Thymus (tissue), 11 donors: ENCODE measurements at regions not wholly inside any gene's neighbourhood (a gene's known extent, or its start where the extent isn't known, plus 50 kb on each side); places are given as distances from the start of the nearest gene placed in this dataset.
"Not testable (repeated sequence)": the region's sequence is repeated elsewhere in the genome, so short reads cannot be mapped to it uniquely, and the experiment has no call there.

Experiments used
- DNase-seq, 9 donors: peaks; one replicate each; pipeline ENCODE4 v3.0.0-alpha.2; 2013; ENCODE audit warnings: low spot score in 9 of 9, low read depth in 6 of 9, missing footprints in 1 of 9
- H3K27ac ChIP-seq, 2 donors: one replicate each; pipeline ENCODE4 v1.5.1; 2013; ENCODE audit warnings: control low read depth in 1 of 2, low read depth in 1 of 2, low read length in 1 of 2, mild to moderate bottlenecking in 1 of 2, moderate library complexity in 1 of 2
- H3K27me3 ChIP-seq, 2 donors: one replicate each; pipeline ENCODE4 v1.5.1; 2013; ENCODE audit warnings: low read length in 1 of 2; ENCODE audit not compliant: control insufficient read depth in 2 of 2, insufficient read depth in 1 of 2
- H3K36me3 ChIP-seq, 2 donors: one replicate each; pipeline ENCODE4 v1.5.1; 2013; ENCODE audit warnings: low read length in 1 of 2, mild to moderate bottlenecking in 1 of 2, moderate library complexity in 1 of 2; ENCODE audit not compliant: control insufficient read depth in 2 of 2, insufficient read depth in 2 of 2
- H3K4me1 ChIP-seq, 2 donors: one replicate each; pipeline ENCODE4 v1.5.1; 2013; ENCODE audit warnings: low read length in 2 of 2; ENCODE audit not compliant: control insufficient read depth in 2 of 2, insufficient read depth in 2 of 2
- H3K4me3 ChIP-seq, 2 donors: one replicate each; pipeline ENCODE4 v1.5.1; 2013; ENCODE audit warnings: low read length in 2 of 2, control low read depth in 1 of 2, mild to moderate bottlenecking in 1 of 2
- H3K9me3 ChIP-seq, 2 donors: one replicate each; pipeline ENCODE4 v1.5.1; 2013; ENCODE audit warnings: low read length in 1 of 2, mild to moderate bottlenecking in 1 of 2; ENCODE audit not compliant: control insufficient read depth in 2 of 2, insufficient read depth in 1 of 2
- WGBS: extraction: QIAGEN DNeasy Blood & Tissue Kit; methylation state at CpG from one replicate; pipeline ENCODE4 v1.1.7; 2013; 5-methylcytosine and 5-hydroxymethylcytosine counted together
- donor health status: healthy.

- no peak for DNase-seq
- H3K36me3 ChIP-seq, result no peaks in the 10 kb centered on the region
Measured at GRCh38 chr15:26224266-26224665, 361.1 kb upstream of the ATP10A start.

DNA sequence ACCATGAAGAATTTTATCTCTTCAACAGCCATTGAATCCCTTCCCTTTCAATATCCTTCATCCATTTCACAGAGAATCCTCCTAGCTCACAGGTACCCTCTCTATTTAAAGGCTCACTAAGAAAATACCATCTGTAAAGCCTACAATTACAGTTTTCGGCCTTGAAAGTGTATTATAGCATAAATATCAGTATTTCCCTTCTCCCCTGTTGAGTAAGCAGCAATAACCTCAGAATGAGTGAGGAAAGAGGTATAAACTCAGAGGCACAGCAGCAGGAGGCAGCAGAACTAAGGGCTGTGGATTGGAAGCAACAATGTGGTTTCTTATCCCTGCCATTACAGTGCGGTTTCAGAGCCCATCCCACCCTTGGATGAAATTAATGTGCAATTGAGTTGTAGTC lies 360.6 kb upstream of the ATP10A start:
- no peak overlapping the region for H3K4me3 ChIP-seq
- no peaks in the 10 kb centered on the region for H3K4me1 ChIP-seq
- H3K27me3 ChIP-seq, result no peaks in the 10 kb centered on the region
- DNase-seq, result no peak
- 89% methylated on average over 2 of the region's 2 CpGs for WGBS
- no peak overlapping the region for H3K27ac ChIP-seq
- peaks cover 2 to 4% of the 10 kb centered on the region in 2 donors for H3K9me3 ChIP-seq
- no peaks in the 10 kb centered on the region for H3K36me3 ChIP-seq

More at GRCh38 chr15:26224266-26224665, 361.1 kb upstream of the ATP10A start:
- 95% methylated on average over 2 of the region's 2 CpGs for WGBS
- H3K27ac ChIP-seq, result no peak overlapping the region
- no peaks in the 10 kb centered on the region for H3K4me1 ChIP-seq
- peaks cover 2 to 4% of the 10 kb centered on the region in 2 donors for H3K9me3 ChIP-seq
- no peaks in the 10 kb centered on the region for H3K27me3 ChIP-seq
- no peak overlapping the region for H3K4me3 ChIP-seq

GRCh38 chr15:26222781-26223180 lies 359.7 kb upstream of the ATP10A start:
- no peaks in the 10 kb centered on the region for H3K27me3 ChIP-seq
- 76% methylated on average over 3 of the region's 3 CpGs for WGBS
- peaks cover 1 to 4% of the 10 kb centered on the region in 2 donors for H3K9me3 ChIP-seq
- no peak for DNase-seq
- no peaks in the 10 kb centered on the region for H3K36me3 ChIP-seq
- no peak overlapping the region for H3K4me3 ChIP-seq
- no peaks in the 10 kb centered on the region for H3K4me1 ChIP-seq
- no peak overlapping the region for H3K27ac ChIP-seq

GRCh38 chr15:26217043-26217442 lies 353.9 kb upstream of the ATP10A start:
- not testable (repeated sequence) for H3K27ac ChIP-seq, H3K4me1 ChIP-seq
- WGBS, result 95% methylated on average over 2 of the region's 2 CpGs

GRCh38 chr15:26214290-26214689 lies 351.2 kb upstream of the ATP10A start:
- H3K4me3 ChIP-seq, result no peak overlapping the region
- H3K9me3 ChIP-seq, result peaks cover 0 to 1% of the 10 kb centered on the region in 2 donors
- 80% methylated on average over 3 of the region's 3 CpGs for WGBS
- H3K36me3 ChIP-seq, result no peaks in the 10 kb centered on the region
- DNase-seq, result no peak
- H3K4me1 ChIP-seq, result no peaks in the 10 kb centered on the region
- H3K27ac ChIP-seq, result no peak overlapping the region
- H3K27me3 ChIP-seq, result no peaks in the 10 kb centered on the region

More at GRCh38 chr15:26217043-26217442, 353.9 kb upstream of the ATP10A start:
- H3K4me3 ChIP-seq, H3K9me3 ChIP-seq, H3K36me3 ChIP-seq, H3K27me3 ChIP-seq, DNase-seq: not testable (repeated sequence)

GRCh38 chr15:26213427-26213826 lies 350.3 kb upstream of the ATP10A start:
- Histone ChIP-seq H3K4me3 (no peak overlapping the region), H3K27ac (no peak overlapping the region), H3K4me1 (no peaks in the 10 kb centered on the region), H3K36me3 (no peaks in the 10 kb centered on the region), H3K9me3 (peaks cover 0 to 1% of the 10 kb centered on the region in 2 donors), H3K27me3 (no peaks in the 10 kb centered on the region)
- 94% methylated on average over 2 of the region's 2 CpGs for WGBS
- no peak for DNase-seq

DNA sequence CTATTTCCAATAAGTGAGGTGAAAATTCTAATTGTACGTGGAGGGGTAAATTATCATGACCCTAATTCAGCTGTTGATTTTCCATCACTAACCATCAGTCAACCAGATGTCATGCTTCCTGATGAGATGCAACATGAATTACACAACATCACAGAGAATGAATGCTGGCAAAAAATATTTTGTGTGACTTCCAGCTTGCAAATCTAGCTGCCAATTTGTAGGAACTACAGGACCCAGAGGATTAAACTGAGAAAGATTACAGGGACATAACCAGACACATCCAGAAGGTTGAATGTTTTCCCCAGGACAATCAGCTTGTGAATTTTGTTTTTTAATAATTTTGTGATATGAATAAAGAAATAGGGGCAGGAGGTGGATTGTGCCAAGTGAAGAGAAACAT lies 349.0 kb upstream of the ATP10A start:
- Histone ChIP-seq H3K4me3 (no peak overlapping the region), H3K27ac (no peak overlapping the region), H3K9me3 (peaks cover 0 to 1% of the 10 kb centered on the region in 2 donors), H3K36me3 (no peaks in the 10 kb centered on the region), H3K27me3 (no peaks in the 10 kb centered on the region), H3K4me1 (no peaks in the 10 kb centered on the region)
- no peak for DNase-seq
- WGBS, result 85% methylated on average over 1 of the region's 1 CpG

- Histone ChIP-seq H3K4me1 (no peaks in the 10 kb centered on the region), H3K4me3 (no peak overlapping the region), H3K9me3 (peaks cover 0 to 1% of the 10 kb centered on the region in 2 donors), H3K27ac (no peak overlapping the region), H3K27me3 (no peaks in the 10 kb centered on the region), H3K36me3 (no peaks in the 10 kb centered on the region)
- DNase-seq, result no peak
- 65% methylated on average over 3 of the region's 3 CpGs for WGBS
Measured at GRCh38 chr15:26210980-26211379, 347.9 kb upstream of the ATP10A start.

DNA sequence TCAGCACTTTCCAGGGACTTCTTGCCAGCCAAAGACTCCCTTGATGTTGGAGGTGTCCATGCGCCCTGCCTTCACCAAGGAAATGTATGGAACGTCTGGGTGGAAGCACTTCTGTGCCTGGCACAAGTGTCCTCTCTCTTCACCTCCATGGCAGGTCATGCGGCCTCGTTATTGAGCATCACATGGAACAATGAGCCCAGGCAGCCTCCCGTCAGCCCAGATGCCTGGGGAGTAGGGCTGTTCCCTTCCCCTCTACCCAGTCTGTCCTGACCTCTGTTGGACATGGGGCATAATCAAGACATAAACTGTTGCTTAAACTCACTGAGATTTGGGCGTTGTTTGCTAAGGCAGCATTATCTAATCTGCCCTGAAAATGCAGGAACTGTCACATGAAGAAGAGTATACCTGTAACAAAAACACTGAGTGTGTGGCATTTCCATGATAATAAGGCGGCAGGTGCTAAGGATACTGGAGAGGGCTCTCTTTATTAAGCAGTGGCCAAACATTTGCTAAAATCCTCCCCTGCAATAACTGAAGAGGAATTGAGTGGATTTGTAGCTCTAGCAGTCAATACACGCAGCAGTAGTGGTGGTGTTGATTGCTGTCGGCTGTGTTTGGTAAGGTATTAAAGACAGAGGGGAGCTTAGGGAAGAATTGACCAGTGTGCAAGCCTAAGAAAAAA lies 338.2 kb upstream of the ATP10A start:
- H3K36me3 ChIP-seq, result no peaks in the 10 kb centered on the region
- no peak overlapping the region for H3K27ac ChIP-seq
- no peak overlapping the region for H3K4me3 ChIP-seq
- DNase-seq, result no peak
- no peaks in the 10 kb centered on the region for H3K4me1 ChIP-seq
- no peaks in the 10 kb centered on the region for H3K27me3 ChIP-seq
- WGBS, result 71% methylated on average over 9 of the region's 9 CpGs
- H3K9me3 ChIP-seq, result no peaks in the 10 kb centered on the region
